GM12878 (cell line): ENCODE measurements at regions not wholly inside any gene's neighbourhood (a gene's known extent, or its start where the extent isn't known, plus 50 kb on each side); places are given as distances from the start of the nearest gene placed in this dataset.

ENCODE experiments used
- ATAC-seq: fragments of 200-7000 bp; cut with Tn5 transposase; 3 replicates; pipeline ENCODE4 v1.9.1; 2020; ENCODE audit warnings: mild to moderate bottlenecking, moderate library complexity
- BruUV-seq: library from RNA; stranded (reverse); fragments of 400-500 nt; replicated peaks from 2 replicates; lab custom pipeline; 2021; lab: Mats Ljungman, UMichigan
- CTCF ChIA-PET: fragments of 300-600 bp; sonication (Branson Sonifier 250); formaldehyde crosslinking; extraction: SDS; loops from one replicate; lab custom pipeline; 2021; ENCODE audit warnings: inconsistent platforms; lab: Yijun Ruan, JAX
- POLR2A ChIA-PET: fragments of 350-600 bp; formaldehyde crosslinking; extraction: SDS; loops from one replicate; lab custom pipeline; 2021; ENCODE audit warnings: inconsistent platforms; lab: Charles Lee
- RAD21 ChIA-PET: fragments of 300-600 bp; sonication (Branson Sonifier 250); formaldehyde crosslinking; loops from one replicate; lab custom pipeline; 2023; ENCODE audit warnings: antibody characterized with exemption; ENCODE audit not compliant: unreplicated experiment; lab: Charles Lee
- SMC1A ChIA-PET: fragments of 300-600 bp; sonication (Branson Sonifier 250); formaldehyde crosslinking; loops from one replicate; lab custom pipeline; 2023; ENCODE audit not compliant: unreplicated experiment, uncharacterized antibody; lab: Charles Lee
- DNase-seq: peaks from one replicate; pipeline ENCODE4 v3.0.0-alpha.2; 2011; ENCODE audit warnings: low read depth, low spot score
- FAIRE-seq: peaks from 3 replicates; lab custom pipeline; 2011; peaks lifted over from hg19 to GRCh38; lab: Jason Lieb, UNC
- H2AFZ ChIP-seq: 2 replicates; pipeline ENCODE4 v1.6.0; 2011; ENCODE audit warnings: low read depth, low read length, control low read depth; ENCODE audit not compliant: control insufficient read depth
- H3K27ac ChIP-seq: 2 replicates; pipeline ENCODE4 v1.5.1; 2011; ENCODE audit warnings: control low read depth; ENCODE audit not compliant: control insufficient read depth, insufficient read depth
- H3K27me3 ChIP-seq, 2 experiments: replicated peaks in 1 of 2; 2 replicates each; pipeline versions ENCODE4 v1.6.0 to v1.6.1; 2011; ENCODE audit warnings: low read length in 1 of 2; ENCODE audit not compliant: control insufficient read depth in 2 of 2, insufficient read depth in 2 of 2
- H3K36me3 ChIP-seq, 2 experiments: 2 replicates each; pipeline ENCODE4 v1.5.1; 2011; ENCODE audit warnings: low read length in 1 of 2; ENCODE audit not compliant: control insufficient read depth in 2 of 2, insufficient read depth in 2 of 2
- H3K4me1 ChIP-seq: 2 replicates; pipeline ENCODE4 v1.6.1; 2011; ENCODE audit warnings: mild to moderate bottlenecking, low read length, moderate library complexity, mixed read lengths; ENCODE audit not compliant: control insufficient read depth, insufficient read depth
- H3K4me2 ChIP-seq: 2 replicates; pipeline ENCODE4 v1.6.0; 2011; ENCODE audit warnings: control low read depth; ENCODE audit not compliant: control insufficient read depth, insufficient read depth
- H3K4me3 ChIP-seq: fragments of 200-600 bp; sonication (generic); 2 replicates; pipeline ENCODE4 v1.5.1; 2016
- H3K79me2 ChIP-seq: 2 replicates; pipeline ENCODE4 v1.6.0; 2011; ENCODE audit warnings: low read length; ENCODE audit not compliant: control insufficient read depth, insufficient read depth
- H3K9ac ChIP-seq: 2 replicates; pipeline ENCODE4 v1.8.0; 2011; ENCODE audit warnings: low read length, control low read depth, mixed read lengths; ENCODE audit not compliant: control insufficient read depth, insufficient read depth
- H3K9me3 ChIP-seq: replicated peaks from 3 replicates; pipeline ENCODE4 v1.5.1; 2011; ENCODE audit warnings: mild to moderate bottlenecking, low read length; ENCODE audit not compliant: control insufficient read depth, insufficient read depth
- H4K20me1 ChIP-seq: 2 replicates; pipeline ENCODE4 v1.6.0; 2011; ENCODE audit not compliant: control insufficient read depth, insufficient read depth
- ATF2 ChIP-seq: IDR thresholded peaks from 2 replicates; pipeline ENCODE4 v1.6.1; 2012; ENCODE audit warnings: low read length, inconsistent platforms
- BHLHE40 ChIP-seq, 2 experiments: fragments of 450-650 bp in 1 of 2; IDR thresholded peaks; 2 replicates each; pipeline ENCODE4 v1.6.1; 2011 to 2017; ENCODE audit warnings: low read depth in 2 of 2, borderline replicate concordance in 1 of 2, improper control_type of control experiment in 1 of 2, low read length in 1 of 2, mild to moderate bottlenecking in 1 of 2
- CUX1 ChIP-seq: IDR thresholded peaks from 2 replicates; pipeline ENCODE4 v1.6.1; 2012; ENCODE audit warnings: improper control_type of control experiment, low read depth, low read length; ENCODE audit not compliant: insufficient replicate concordance
- FOS ChIP-seq: IDR thresholded peaks from 3 replicates; pipeline ENCODE4 v1.6.1; 2011; ENCODE audit warnings: borderline replicate concordance; ENCODE audit not compliant: insufficient read length; ENCODE audit errors: extremely low read depth
- IKZF2 ChIP-seq, 2 experiments: fragments of 450-650 bp; IDR thresholded peaks; 2 replicates each; pipeline ENCODE4 v1.6.1; 2017; ENCODE audit warnings: mild to moderate bottlenecking in 2 of 2, moderate library complexity in 2 of 2
- MTA2 ChIP-seq: fragments of 450-650 bp; IDR thresholded peaks from 2 replicates; pipeline ENCODE4 v1.6.1; 2016; ENCODE audit warnings: low read depth, mild to moderate bottlenecking, moderate library complexity
- POLR2A ChIP-seq: IDR thresholded peaks from 2 replicates; pipeline ENCODE4 v1.6.1; 2011; ENCODE audit warnings: low read depth, mild to moderate bottlenecking, low read length
- RFX5 ChIP-seq: IDR thresholded peaks from 2 replicates; pipeline ENCODE4 v1.6.1; 2011; ENCODE audit warnings: low read depth, low read length, improper control_type of control experiment
- RUNX3 ChIP-seq: IDR thresholded peaks from 2 replicates; pipeline ENCODE4 v1.6.1; 2012; ENCODE audit warnings: low read length, inconsistent platforms
- TBL1XR1 ChIP-seq: IDR thresholded peaks from 2 replicates; pipeline ENCODE4 v1.6.1; 2012; ENCODE audit warnings: low read depth, low read length, improper control_type of control experiment
- USF2 ChIP-seq: IDR thresholded peaks from 2 replicates; pipeline ENCODE4 v1.6.1; 2011; ENCODE audit warnings: low read depth, low read length, improper control_type of control experiment, borderline replicate concordance
- WRNIP1 ChIP-seq: IDR thresholded peaks from 2 replicates; pipeline ENCODE4 v1.6.1; 2011; ENCODE audit warnings: low read depth, low read length, improper control_type of control experiment, borderline replicate concordance
- in situ Hi-C: fragments of 300-500 bp; cut with MboI; formaldehyde crosslinking; loops from 9 replicates; pipeline ENCODE4 v1.14.3; 2018; ENCODE audit warnings: mixed read lengths
- intact Hi-C: fragments of 100-400 bp; cut with micrococcal nuclease; formaldehyde crosslinking; loops from one replicate; pipeline ENCODE4 v1.14.2; 2022; ENCODE audit not compliant: unreplicated experiment

GRCh38 chr13:38262211-38262610, 87.4 kb upstream of the UFM1 start:
- ChIA-PET SMC1A (interaction anchor here (0.8 kb wide), 1 partner anchor 9 kb away, joined by 3 read pairs; no protein-coding TSS in a partner anchor), RAD21 (no interaction called here), POLR2A (no interaction called here), CTCF (no interaction called here)
- no peaks in the 10 kb centered on the region for H3K9me3 ChIP-seq
- no peaks in the 10 kb centered on the region for H3K27me3 ChIP-seq
- no peaks in the 10 kb centered on the region for H3K4me1 ChIP-seq
- ATAC-seq: no peak
- no peak overlapping the region for H3K9ac ChIP-seq
- no peak overlapping the region for H3K4me2 ChIP-seq
- TF ChIP-seq RFX5: no peak
- no peak for TF ChIP-seq TBL1XR1
- DNase-seq: no peak
- H2AFZ ChIP-seq: no peak overlapping the region
- no peaks in the 10 kb centered on the region for H3K79me2 ChIP-seq
- H3K36me3 ChIP-seq: no peaks in the 10 kb centered on the region
- H3K4me3 ChIP-seq: no peak overlapping the region
- no TSS peak for BruUV-seq
- intact Hi-C loops (no loop called here), in situ Hi-C loops (no loop called here)
- no peak overlapping the region for H3K27ac ChIP-seq
- no peaks in the 10 kb centered on the region for H4K20me1 ChIP-seq
- FAIRE-seq: no peak

GRCh38 chr13:38255600-38255999, 94.1 kb upstream of the UFM1 start:
- no peaks in the 10 kb centered on the region for H3K36me3 ChIP-seq
- H3K9ac ChIP-seq: no peak overlapping the region
- H3K79me2 ChIP-seq: no peaks in the 10 kb centered on the region
- H3K4me1 ChIP-seq: no peaks in the 10 kb centered on the region
- no TSS peak for BruUV-seq
- in situ Hi-C loops (no loop called here), intact Hi-C loops (no loop called here)
- H3K27ac ChIP-seq: no peak overlapping the region
- FAIRE-seq: no peak
- ChIA-PET POLR2A (no interaction called here), CTCF (no interaction called here), SMC1A (interaction anchor here (1.5 kb wide), 1 partner anchor 15 kb away, joined by 3 read pairs; no protein-coding TSS in a partner anchor), RAD21 (no interaction called here)
- H4K20me1 ChIP-seq: no peaks in the 10 kb centered on the region
- no peaks in the 10 kb centered on the region for H3K27me3 ChIP-seq
- no peak for DNase-seq
- no peak for ATAC-seq
- no peak overlapping the region for H3K4me2 ChIP-seq
- H3K9me3 ChIP-seq: no peaks in the 10 kb centered on the region
- no peak overlapping the region for H2AFZ ChIP-seq
- H3K4me3 ChIP-seq: no peak overlapping the region
- TF ChIP-seq CUX1 (no peak), IKZF2 (IDR thresholded peaks at IDR 0.05) (no peak), WRNIP1 (no peak), USF2 (no peak), RUNX3 (no peak), FOS (no peak), ATF2 (no peak), POLR2A (no peak), BHLHE40 (IDR thresholded peaks at IDR 0.05; ENCODE audit: borderline replicate concordance in 1 of 2, low read depth in 2 of 2, low read length in 1 of 2) (no peak), MTA2 (no peak)
